Hematopoietic multipotent progenitor cell treated with erythropoietin and hydrocortisone succinate and interleukin-3 and kit ligand, for 17 days (in vitro differentiated cells): ENCODE measurements at regions not wholly inside any gene's neighbourhood (a gene's known extent, or its start where the extent isn't known, plus 50 kb on each side); places are given as distances from the start of the nearest gene placed in this dataset.
"Not testable (repeated sequence)": the region's sequence is repeated elsewhere in the genome, so short reads cannot be mapped to it uniquely, and the experiment has no call there.

Experiments
- DNase-seq: peaks from one replicate; pipeline ENCODE4 v3.0.0-alpha.2; 2015; ENCODE audit warnings: low spot score

- no peak for DNase-seq
Measured at GRCh38 chr11:24271798-24272197, 225.1 kb upstream of the LUZP2 start.

DNA sequence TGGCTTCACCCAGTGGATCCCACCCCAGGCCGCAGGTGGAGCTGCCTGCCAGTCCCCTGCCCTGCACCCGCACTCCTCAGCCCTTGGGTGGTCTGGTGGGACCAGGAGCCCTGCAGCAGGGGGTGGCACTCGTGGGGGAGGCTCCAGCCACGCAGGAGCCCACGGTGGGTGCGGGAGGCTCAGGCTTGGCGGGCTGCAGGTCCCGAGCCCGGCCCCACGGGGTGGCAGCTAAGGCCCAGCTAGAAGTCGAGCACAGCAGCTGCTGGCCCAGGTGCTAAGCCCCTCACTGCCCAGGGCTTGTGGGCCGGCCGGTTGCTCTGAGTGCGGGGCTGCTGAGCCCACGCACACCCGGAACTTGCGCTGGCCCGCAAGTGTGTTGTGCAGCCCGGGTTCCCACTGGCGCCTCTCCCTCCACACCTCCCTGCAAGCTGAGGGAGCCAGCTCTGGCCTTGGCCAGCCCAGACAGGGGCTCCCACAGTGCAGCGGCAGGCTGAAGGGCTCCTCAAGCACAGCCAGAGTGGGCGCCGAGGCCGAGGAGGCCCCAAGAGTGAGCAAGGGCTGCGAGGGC, 222.6 kb upstream of the LUZP2 start:
- DNase-seq, result not testable (repeated sequence)

GRCh38 chr11:24286238-24286637, 210.6 kb upstream of the LUZP2 start:
- DNase-seq, result no peak

DNA sequence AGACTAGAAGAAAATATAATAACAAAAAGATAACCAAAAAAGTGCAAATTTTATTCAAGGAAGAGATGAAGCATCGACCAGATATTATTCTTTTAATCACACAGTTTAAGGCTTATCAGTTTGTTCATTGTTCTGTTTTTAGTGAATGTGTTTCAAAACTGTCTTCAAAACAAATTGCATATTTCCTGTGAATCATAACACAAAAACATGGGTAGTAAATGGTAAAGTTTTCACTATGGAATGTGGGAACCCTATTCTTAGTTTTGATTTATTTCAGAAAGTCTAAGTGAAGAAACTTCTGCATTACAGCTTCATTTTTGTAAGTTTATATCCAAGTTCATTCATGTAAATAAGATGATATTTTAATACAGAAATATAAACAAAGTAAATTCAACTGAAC, 207.6 kb upstream of the LUZP2 start:
- no peak for DNase-seq

- no peak for DNase-seq
Measured at GRCh38 chr11:24293964-24294363, 202.9 kb upstream of the LUZP2 start.

- DNase-seq, result no peak
Measured at GRCh38 chr11:24295360-24295759, 201.5 kb upstream of the LUZP2 start.

GRCh38 chr11:24297461-24297860, 199.4 kb upstream of the LUZP2 start:
- no peak for DNase-seq

GRCh38 chr11:24298146-24298545, 198.7 kb upstream of the LUZP2 start:
- no peak for DNase-seq

DNA sequence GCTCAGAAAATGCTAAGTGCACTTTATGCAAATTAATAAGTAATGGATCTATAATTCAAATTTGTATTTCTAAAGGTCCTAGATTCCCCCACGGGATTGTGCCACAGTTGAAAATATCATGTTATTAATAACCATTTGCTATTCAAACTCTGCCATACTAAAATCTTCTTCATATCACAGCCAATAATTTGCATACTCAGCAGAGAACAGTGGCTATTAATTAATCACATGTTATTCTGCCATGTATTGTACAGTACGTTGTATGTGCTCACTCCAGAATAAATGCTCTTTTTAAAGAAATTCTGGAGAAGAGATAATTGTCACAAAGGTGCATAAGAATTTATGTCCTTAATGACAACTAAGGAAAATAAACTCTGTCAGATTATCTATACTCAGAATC, 184.9 kb upstream of the LUZP2 start:
- DNase-seq, result no peak

- DNase-seq, result no peak
Measured at GRCh38 chr11:24312464-24313238, 184.2 kb upstream of the LUZP2 start.

DNA sequence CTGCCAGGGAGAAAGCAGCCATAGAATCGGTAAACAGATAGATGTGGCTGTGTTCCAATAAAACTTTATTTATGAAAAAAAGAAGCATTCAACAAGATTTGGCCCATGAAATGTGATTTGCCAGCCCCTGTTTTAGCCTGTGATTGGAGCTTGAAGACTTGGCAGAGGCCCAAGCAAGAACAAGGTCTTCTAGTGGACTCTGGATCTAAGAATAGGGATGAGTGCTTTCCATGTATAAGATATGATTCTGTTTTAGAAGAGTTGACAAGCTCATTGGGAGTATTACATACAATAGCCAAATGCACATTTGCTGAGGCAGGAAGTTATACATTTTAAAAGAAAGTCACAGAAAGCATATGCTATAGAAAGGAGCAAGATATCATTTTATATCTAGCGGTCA, 175.6 kb upstream of the LUZP2 start:
- no peak for DNase-seq

DNA sequence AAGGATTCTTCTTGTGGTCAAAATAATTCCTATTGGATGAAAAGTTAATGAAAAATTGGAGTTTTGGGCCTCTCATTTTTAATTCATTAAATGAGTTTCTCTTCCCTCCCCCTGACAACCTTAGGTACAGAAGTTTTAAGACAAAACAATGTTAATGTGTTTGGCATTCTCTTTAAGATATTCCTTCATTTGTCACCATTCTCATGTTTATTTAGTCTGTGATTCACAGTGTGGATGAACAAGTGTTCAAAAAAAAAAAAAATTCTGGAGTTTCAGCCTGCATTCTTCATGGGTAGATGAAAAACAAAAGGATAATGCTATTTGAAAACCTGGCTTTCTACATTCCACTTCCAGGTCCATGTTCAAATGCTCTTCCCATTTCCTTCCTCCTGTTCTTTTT, 172.6 kb upstream of the LUZP2 start:
- no peak for DNase-seq

DNA sequence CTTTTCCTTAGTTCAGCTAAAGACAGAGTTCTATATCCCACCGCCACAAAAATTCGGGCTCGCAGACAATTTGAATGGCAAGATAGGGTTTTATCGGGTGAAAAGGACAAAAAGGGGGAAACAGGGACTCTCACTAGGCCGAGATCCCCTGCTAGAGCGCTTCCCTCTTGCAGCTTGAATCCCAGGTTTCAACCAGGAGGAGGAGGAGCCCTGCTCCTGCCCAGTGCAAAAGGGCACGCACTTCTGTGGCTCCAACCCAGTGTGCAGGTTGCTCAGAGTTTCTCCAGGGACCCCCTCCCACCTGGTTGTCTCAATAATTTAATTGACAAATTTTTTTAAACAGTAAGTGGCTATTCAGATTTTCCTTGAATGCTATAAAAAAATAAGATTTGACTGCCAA, 152.6 kb upstream of the LUZP2 start:
- DNase-seq, result no peak

- DNase-seq, result no peak
Measured at GRCh38 chr11:24348908-24349307, 147.9 kb upstream of the LUZP2 start.

GRCh38 chr11:24351179-24351578, 145.7 kb upstream of the LUZP2 start:
- no peak for DNase-seq

DNA sequence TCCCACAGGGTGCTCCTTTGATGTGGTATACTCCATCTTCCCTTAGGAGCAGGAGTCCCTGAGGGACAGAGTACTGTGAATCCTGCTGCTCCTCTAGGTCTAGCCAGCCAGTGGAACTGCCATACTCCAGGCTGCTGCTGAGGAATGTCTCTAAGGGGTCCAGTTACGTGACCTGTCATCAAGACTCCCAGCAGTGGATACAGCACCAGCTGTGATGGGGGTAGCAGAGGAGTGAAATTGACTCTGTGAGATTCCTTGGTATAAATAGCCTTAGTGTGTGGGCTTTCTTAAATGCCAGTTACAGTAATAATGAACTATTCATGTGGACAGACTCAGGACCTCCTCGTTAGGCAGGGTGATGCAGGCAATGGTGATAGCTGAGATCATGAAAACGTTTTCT, 140.4 kb upstream of the LUZP2 start:
- no peak for DNase-seq

DNA sequence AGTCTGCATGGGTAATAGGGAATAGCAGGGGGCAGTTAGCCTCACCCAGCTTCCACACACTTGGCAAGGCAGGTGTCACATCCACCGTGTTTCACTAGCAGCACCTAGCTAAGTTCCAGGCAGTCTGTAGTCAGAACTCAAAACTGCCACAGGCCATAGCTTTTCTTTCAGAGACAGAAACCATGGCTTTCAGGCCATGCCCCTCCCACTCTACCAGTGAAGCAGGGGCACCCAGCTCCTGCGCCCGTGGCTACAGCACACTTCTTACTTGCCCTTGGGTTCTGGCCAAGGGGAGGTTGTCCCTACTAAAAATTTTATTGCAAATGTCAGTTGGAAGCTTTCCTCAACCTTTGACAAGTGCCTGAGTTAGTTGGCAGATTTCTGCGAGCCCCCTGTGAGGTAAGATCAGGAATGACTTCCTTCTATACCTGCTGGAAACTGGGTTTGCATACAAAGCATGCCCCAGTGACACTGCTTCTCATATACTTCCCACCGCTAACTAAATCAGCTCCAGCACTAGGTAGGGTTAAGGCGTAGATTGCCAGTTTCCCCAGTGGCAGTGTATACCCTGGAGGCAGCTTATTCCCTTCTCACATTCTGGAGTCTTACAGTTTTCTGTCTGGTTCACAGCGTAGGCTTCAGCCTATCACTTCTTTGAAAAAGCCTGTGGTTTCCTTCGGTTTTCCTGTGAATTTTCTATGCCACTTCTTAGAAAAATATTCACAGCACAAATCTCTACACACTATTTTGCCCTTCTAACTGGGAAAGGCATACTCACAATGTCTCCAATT, 139.0 kb upstream of the LUZP2 start:
- DNase-seq, result no peak

GRCh38 chr11:24372491-24372890, 124.4 kb upstream of the LUZP2 start:
- no peak for DNase-seq

DNA sequence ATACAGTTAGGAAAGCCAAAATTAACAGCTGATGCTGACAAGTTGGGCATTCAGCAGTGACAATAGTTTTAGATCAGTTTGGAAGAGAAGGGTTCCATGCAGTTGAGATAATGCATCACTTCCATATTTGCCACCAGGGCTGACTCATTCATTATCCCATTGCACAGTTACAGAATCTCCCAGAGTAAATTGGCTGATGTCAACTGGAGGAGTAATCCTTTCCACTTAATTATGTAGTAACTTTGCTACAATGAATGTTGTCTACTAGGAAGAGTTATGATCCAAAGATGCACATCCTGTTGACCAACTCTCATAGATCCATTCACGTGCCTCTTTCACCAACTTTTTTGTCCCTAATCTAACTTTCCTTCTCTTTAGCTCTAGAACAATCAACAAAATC, 123.3 kb upstream of the LUZP2 start:
- DNase-seq, result no peak

DNA sequence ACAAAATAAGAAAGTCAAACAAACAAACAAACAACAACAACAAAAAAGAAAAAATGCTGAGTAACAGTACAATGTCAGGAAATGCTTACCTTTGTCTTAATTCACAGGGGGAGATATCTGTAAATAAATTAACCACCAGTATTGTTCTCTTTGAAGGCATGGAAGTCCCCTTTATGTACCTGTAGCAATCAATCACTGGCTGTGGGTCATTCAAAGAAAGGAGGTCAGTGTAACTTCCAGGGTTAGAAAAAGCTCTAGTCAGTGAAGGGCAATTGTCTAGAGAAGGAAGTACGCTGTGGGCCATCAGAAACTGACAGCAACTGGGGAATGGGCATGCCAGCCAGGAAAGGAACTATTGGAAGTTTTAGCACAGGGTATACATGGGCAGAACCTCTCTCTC, 121.5 kb upstream of the LUZP2 start:
- no peak for DNase-seq

DNA sequence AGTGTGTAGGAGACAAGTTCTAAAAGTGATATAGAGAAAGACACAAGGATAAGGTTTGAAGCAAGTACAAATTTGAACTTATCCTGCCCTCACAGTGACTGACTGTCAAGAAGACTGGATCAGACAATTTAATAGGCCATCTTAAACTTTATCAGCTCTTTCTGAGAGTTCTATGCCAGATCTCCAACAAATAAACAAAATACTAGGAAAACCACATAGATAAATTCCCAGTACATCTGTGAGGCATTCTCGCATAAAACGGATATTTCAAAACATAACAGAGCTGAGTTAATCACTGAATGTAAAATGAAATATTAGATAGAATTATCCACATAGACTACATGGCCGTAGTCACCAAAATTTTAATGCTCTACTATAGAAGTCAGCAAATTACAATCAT, 120.9 kb upstream of the LUZP2 start:
- DNase-seq, result no peak

GRCh38 chr11:24383137-24383536, 113.7 kb upstream of the LUZP2 start:
- no peak for DNase-seq

GRCh38 chr11:24384240-24384639, 112.6 kb upstream of the LUZP2 start:
- no peak for DNase-seq
